ENCODE measurements at regions not wholly inside any gene's neighbourhood (a gene's known extent, or its start where the extent isn't known, plus 50 kb on each side); places are given as distances from the start of the nearest gene placed in this dataset.

GRCh38 chr4:83852085-83852451 is 316.2 kb downstream of the GPAT3 start:
- TF ChIP-seq RAD21 (IDR thresholded peaks at IDR 0.05) = no peak
- no peak for TF ChIP-seq CTCF (IDR thresholded peaks at IDR 0.05; ENCODE audit: low read depth, low read length, missing input control)
- TF ChIP-seq ATF3 (IDR thresholded peaks at IDR 0.05) = no peak
- TF ChIP-seq SP1 (IDR thresholded peaks at IDR 0.05) = no peak
- TF ChIP-seq NR2F2 (IDR thresholded peaks at IDR 0.05) = no peak
- no peak for TF ChIP-seq EGR1 (IDR thresholded peaks at IDR 0.05; ENCODE audit: low read depth in 2 of 2)
- no peak for TF ChIP-seq REST (IDR thresholded peaks at IDR 0.05)
